ENCODE measurements at regions not wholly inside any gene's neighbourhood (a gene's known extent, or its start where the extent isn't known, plus 50 kb on each side); places are given as distances from the start of the nearest gene placed in this dataset.

- Histone ChIP-seq H3K36me3 (ENCODE audit: control insufficient read depth, insufficient read depth, low read length) (no peaks in the 10 kb centered on the region), H3K27me3 (ENCODE audit: control insufficient read depth, insufficient read depth, low read length) (no peaks in the 10 kb centered on the region), H2AFZ (no peak overlapping the region), H3K9me3 (ENCODE audit: control insufficient read depth, low read length) (no peaks in the 10 kb centered on the region), H3K4me2 (ENCODE audit: low read length) (no peak overlapping the region), H3K79me2 (no peaks in the 10 kb centered on the region), H3K4me3 (ENCODE audit: low read depth, low read length) (no peak overlapping the region), H3K27ac (no peak overlapping the region), H3K4me1 (no peaks in the 10 kb centered on the region), H3K9ac (no peak overlapping the region)
- TF ChIP-seq CTCF (IDR thresholded peaks at IDR 0.05): no peak
Measured at GRCh38 chr14:98408024-98408555, 863.9 kb downstream of the BCL11B start.

- TF ChIP-seq CTCF (IDR thresholded peaks at IDR 0.05): no peak
- Histone ChIP-seq H3K9ac (no peak overlapping the region), H3K27ac (no peak overlapping the region), H3K9me3 (ENCODE audit: control insufficient read depth, low read length) (no peaks in the 10 kb centered on the region), H3K4me3 (ENCODE audit: low read depth, low read length) (no peak overlapping the region), H3K4me1 (no peaks in the 10 kb centered on the region), H3K36me3 (ENCODE audit: control insufficient read depth, insufficient read depth, low read length) (no peaks in the 10 kb centered on the region), H3K79me2 (no peaks in the 10 kb centered on the region), H3K27me3 (ENCODE audit: control insufficient read depth, insufficient read depth, low read length) (no peaks in the 10 kb centered on the region), H3K4me2 (ENCODE audit: low read length) (no peak overlapping the region), H2AFZ (no peak overlapping the region)
Measured at GRCh38 chr14:98408713-98409112, 863.3 kb downstream of the BCL11B start.

GRCh38 chr14:98411154-98411553, 860.8 kb downstream of the BCL11B start:
- no peak for TF ChIP-seq CTCF (IDR thresholded peaks at IDR 0.05)
- Histone ChIP-seq H3K27me3 (ENCODE audit: control insufficient read depth, insufficient read depth, low read length) (no peaks in the 10 kb centered on the region), H3K79me2 (no peaks in the 10 kb centered on the region), H3K4me1 (no peaks in the 10 kb centered on the region), H2AFZ (no peak overlapping the region), H3K36me3 (ENCODE audit: control insufficient read depth, insufficient read depth, low read length) (no peaks in the 10 kb centered on the region), H3K9me3 (ENCODE audit: control insufficient read depth, low read length) (no peaks in the 10 kb centered on the region), H3K9ac (no peak overlapping the region), H3K27ac (no peak overlapping the region), H3K4me3 (ENCODE audit: low read depth, low read length) (no peak overlapping the region), H3K4me2 (ENCODE audit: low read length) (no peak overlapping the region)

- no peak overlapping the region for H2AFZ ChIP-seq
- no peak for TF ChIP-seq CTCF (IDR thresholded peaks at IDR 0.05)
- no peak overlapping the region for H3K9ac ChIP-seq
- no peaks in the 10 kb centered on the region for H3K79me2 ChIP-seq
- no peak overlapping the region for H3K4me2 ChIP-seq (ENCODE audit: low read length)
- no peaks in the 10 kb centered on the region for H3K4me1 ChIP-seq
- H3K9me3 ChIP-seq (ENCODE audit: control insufficient read depth, low read length): no peaks in the 10 kb centered on the region
- no peak overlapping the region for H3K4me3 ChIP-seq (ENCODE audit: low read depth, low read length)
- H3K27me3 ChIP-seq (ENCODE audit: control insufficient read depth, insufficient read depth, low read length): no peaks in the 10 kb centered on the region
- H3K36me3 ChIP-seq (ENCODE audit: control insufficient read depth, insufficient read depth, low read length): no peaks in the 10 kb centered on the region
- H3K27ac ChIP-seq: no peak overlapping the region
Measured at GRCh38 chr14:98412431-98412830, 859.6 kb downstream of the BCL11B start.

GRCh38 chr14:98415766-98416165, 856.2 kb downstream of the BCL11B start:
- no peak overlapping the region for H3K27ac ChIP-seq
- H3K4me2 ChIP-seq (ENCODE audit: low read length): no peak overlapping the region
- no peak overlapping the region for H3K4me3 ChIP-seq (ENCODE audit: low read depth, low read length)
- no peak for TF ChIP-seq CTCF (IDR thresholded peaks at IDR 0.05)
- H3K4me1 ChIP-seq: no peaks in the 10 kb centered on the region
- H3K9me3 ChIP-seq (ENCODE audit: control insufficient read depth, low read length): no peaks in the 10 kb centered on the region
- H2AFZ ChIP-seq: no peak overlapping the region
- H3K36me3 ChIP-seq (ENCODE audit: control insufficient read depth, insufficient read depth, low read length): no peaks in the 10 kb centered on the region
- no peaks in the 10 kb centered on the region for H3K27me3 ChIP-seq (ENCODE audit: control insufficient read depth, insufficient read depth, low read length)
- no peak overlapping the region for H3K9ac ChIP-seq
- H3K79me2 ChIP-seq: no peaks in the 10 kb centered on the region
